ENCODE measurements at regions not wholly inside any gene's neighbourhood (a gene's known extent, or its start where the extent isn't known, plus 50 kb on each side); places are given as distances from the start of the nearest gene placed in this dataset.
"Not testable (repeated sequence)": the region's sequence is repeated elsewhere in the genome, so short reads cannot be mapped to it uniquely, and the experiment has no call there.

- H3K27ac Mint-ChIP-seq = no peak overlapping the region
- peaks cover 14% of the 10 kb centered on the region for H3K27me3 Mint-ChIP-seq
- H3K9me3 Mint-ChIP-seq = peaks cover 0 to 9% of the 10 kb centered on the region in 2 donors
- ATAC-seq (no peak), DNase-seq (no peak)
- no peaks in the 10 kb centered on the region for H3K4me1 Mint-ChIP-seq
- no peak overlapping the region for H3K4me3 Mint-ChIP-seq
Measured at GRCh38 chr12:131192951-131193350, 239.2 kb downstream of the ADGRD1 start.

DNA sequence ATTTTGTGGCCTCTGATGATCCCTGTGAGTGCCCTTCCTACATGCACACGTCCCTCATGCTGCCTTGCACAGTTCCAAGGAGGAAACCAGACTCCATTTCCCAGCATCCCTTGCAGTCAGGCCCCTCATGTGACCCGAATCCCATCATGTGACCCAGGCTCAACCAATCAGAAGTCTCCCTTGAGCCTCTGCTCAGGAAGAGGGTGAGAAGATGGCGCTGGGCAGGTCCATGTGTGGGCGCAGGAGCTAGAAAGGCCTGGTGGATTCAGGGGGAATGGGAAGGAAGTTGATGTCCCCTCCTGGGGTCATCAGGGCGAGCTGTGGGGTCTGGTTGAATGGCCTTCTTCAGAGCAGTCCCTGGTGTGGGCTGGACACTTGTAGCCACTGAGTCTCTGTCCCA is 240.5 kb downstream of the ADGRD1 start:
- Mint-ChIP-seq H3K4me1 (no peaks in the 10 kb centered on the region), H3K9me3 (peaks cover 0 to under 1% of the 10 kb centered on the region in 2 donors), H3K27me3 (peaks cover 14% of the 10 kb centered on the region), H3K4me3 (no peak overlapping the region), H3K27ac (no peak overlapping the region)
- no peak for ATAC-seq
- no peak for DNase-seq

DNA sequence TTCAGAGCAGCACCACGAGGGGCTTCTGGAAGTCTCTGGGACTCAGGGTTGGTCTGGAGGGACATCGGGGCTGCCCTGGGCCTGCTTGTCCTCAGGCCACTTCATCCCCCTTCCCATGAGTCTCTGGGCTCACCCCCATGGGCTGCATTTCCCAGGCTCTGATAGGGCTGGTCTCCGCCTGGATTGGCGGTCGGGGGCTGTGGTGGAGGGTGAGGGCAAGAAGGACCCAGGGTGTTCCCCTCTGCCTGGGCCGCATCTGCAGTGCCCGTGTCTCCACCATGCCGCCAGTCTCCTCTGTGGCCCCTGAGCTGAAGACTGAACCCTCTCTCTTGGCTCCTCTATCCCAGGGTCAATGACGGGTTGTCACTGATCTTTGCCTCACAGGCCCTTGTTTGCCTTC is 242.1 kb downstream of the ADGRD1 start:
- no peaks in the 10 kb centered on the region for H3K9me3 Mint-ChIP-seq
- no peak for DNase-seq
- peaks cover 14% of the 10 kb centered on the region for H3K27me3 Mint-ChIP-seq
- no peak for ATAC-seq
- no peak overlapping the region for H3K27ac Mint-ChIP-seq
- no peaks in the 10 kb centered on the region for H3K4me1 Mint-ChIP-seq
- no peak overlapping the region for H3K4me3 Mint-ChIP-seq

DNA sequence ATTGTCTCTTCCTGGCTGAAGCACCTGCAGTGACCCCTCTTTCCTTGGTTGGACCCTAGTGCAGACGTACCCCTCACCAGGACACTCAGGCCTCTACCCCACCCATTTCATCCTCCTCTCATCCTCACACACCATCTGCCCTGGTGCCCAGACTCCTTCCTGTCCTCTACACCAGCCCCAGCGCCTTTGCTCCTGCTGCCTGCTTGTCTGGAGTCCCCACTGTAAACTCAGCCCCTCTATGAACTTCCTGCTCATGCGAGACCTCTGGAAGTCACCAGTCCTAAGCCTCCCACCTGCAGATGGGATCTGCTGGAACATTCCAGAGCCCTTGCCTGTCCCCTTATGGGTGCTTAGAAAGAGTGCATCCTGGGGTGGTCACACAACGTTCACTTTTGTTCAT is 242.5 kb downstream of the ADGRD1 start:
- H3K27ac Mint-ChIP-seq = no peak overlapping the region
- DNase-seq = no peak
- H3K4me1 Mint-ChIP-seq = no peaks in the 10 kb centered on the region
- ATAC-seq = no peak
- H3K9me3 Mint-ChIP-seq = no peaks in the 10 kb centered on the region
- no peak overlapping the region for H3K4me3 Mint-ChIP-seq
- peaks cover 14% of the 10 kb centered on the region for H3K27me3 Mint-ChIP-seq

GRCh38 chr12:131197490-131197889 is 243.8 kb downstream of the ADGRD1 start:
- no peak overlapping the region for H3K27ac Mint-ChIP-seq
- DNase-seq (no peak), ATAC-seq (no peak)
- H3K27me3 Mint-ChIP-seq = peaks cover 14% of the 10 kb centered on the region
- no peak overlapping the region for H3K4me3 Mint-ChIP-seq
- no peaks in the 10 kb centered on the region for H3K4me1 Mint-ChIP-seq
- H3K9me3 Mint-ChIP-seq = no peaks in the 10 kb centered on the region

- DNase-seq = no peak
- Mint-ChIP-seq H3K27ac (no peak overlapping the region), H3K27me3 (no peaks in the 10 kb centered on the region), H3K4me1 (no peaks in the 10 kb centered on the region), H3K4me3 (no peak overlapping the region), H3K9me3 (no peaks in the 10 kb centered on the region)
- ATAC-seq = no peak
Measured at GRCh38 chr12:131199221-131199620, 245.5 kb downstream of the ADGRD1 start.

DNA sequence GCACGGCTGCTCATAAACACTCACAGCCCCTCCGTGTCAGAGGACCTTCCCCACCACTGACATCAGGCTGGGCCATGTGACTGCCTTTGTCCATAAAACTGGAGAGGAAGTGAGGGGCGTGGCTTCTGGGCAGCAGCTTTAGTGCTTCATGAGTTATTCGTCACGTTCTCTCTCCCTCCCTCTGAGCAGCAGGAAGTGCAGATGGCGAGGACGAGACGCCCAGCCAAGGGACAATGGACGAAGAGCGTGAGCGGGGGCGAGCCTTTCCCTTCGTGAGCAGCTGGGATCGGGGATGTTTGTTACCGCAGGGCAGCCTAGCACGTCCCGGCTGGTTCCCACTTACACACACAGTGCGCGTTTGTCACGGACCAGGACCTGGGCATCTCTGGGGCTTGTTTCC is 248.2 kb downstream of the ADGRD1 start:
- H3K4me1 Mint-ChIP-seq, DNase-seq, H3K27me3 Mint-ChIP-seq, H3K27ac Mint-ChIP-seq, H3K4me3 Mint-ChIP-seq, ATAC-seq, H3K9me3 Mint-ChIP-seq: not testable (repeated sequence)

- Mint-ChIP-seq H3K4me3 (no peak overlapping the region), H3K9me3 (no peaks in the 10 kb centered on the region), H3K27ac (no peak overlapping the region), H3K27me3 (no peaks in the 10 kb centered on the region), H3K4me1 (no peaks in the 10 kb centered on the region)
- ATAC-seq = no peak
- DNase-seq = no peak
Measured at GRCh38 chr12:131202592-131203378, 249.1 kb downstream of the ADGRD1 start.

GRCh38 chr12:131203666-131204415 is 250.1 kb downstream of the ADGRD1 start:
- Mint-ChIP-seq H3K27ac (peak overlapping the region in 1 of 2 donors; percentile 5), H3K9me3 (no peaks in the 10 kb centered on the region), H3K4me3 (no peak overlapping the region), H3K4me1 (no peaks in the 10 kb centered on the region), H3K27me3 (no peaks in the 10 kb centered on the region)
- DNase-seq = no peak
- no peak for ATAC-seq

GRCh38 chr12:131204416-131205274 is 250.9 kb downstream of the ADGRD1 start:
- H3K27me3 Mint-ChIP-seq = no peaks in the 10 kb centered on the region
- peaks cover 7% of the 10 kb centered on the region for H3K4me1 Mint-ChIP-seq
- no peak for ATAC-seq
- H3K4me3 Mint-ChIP-seq = no peak overlapping the region
- DNase-seq = no peak
- no peak overlapping the region for H3K27ac Mint-ChIP-seq
- no peaks in the 10 kb centered on the region for H3K9me3 Mint-ChIP-seq

DNA sequence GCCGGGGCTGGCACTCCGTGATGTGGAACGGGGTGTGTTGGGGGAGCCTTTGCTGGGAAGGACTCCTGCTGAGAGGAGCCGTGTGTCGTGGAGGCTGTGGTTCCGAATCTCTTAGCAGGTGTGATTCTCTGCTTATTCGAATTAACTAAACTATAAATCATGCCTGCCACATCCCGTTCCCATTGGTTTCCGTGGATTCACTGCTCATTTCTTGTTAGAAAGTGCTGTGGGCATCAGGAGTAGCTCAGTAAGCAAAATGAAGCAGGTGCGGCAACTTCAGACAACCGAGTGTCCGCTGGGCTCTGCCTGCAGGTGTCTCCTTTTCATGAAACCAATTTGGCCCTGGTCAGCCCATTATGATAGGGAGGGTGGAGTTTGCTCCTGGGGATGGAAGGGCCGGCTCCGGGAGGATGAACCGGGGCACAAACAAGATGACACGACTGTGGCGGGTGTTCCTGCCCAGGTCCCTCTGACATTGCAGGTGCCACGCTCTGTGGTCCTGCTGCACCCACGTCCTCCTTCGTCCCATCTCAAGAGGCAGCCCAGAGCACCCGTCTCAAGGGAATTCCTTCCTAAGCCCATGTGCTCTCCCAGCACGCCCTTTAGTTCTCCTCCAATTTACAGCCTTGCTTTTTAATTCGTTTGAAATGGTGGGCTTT is 251.7 kb downstream of the ADGRD1 start:
- H3K4me3 Mint-ChIP-seq, H3K27me3 Mint-ChIP-seq, H3K27ac Mint-ChIP-seq, DNase-seq, H3K9me3 Mint-ChIP-seq, ATAC-seq: not testable (repeated sequence)
- peaks cover 15% of the 10 kb centered on the region for H3K4me1 Mint-ChIP-seq

- not testable (repeated sequence) for DNase-seq, H3K27me3 Mint-ChIP-seq, H3K27ac Mint-ChIP-seq, ATAC-seq, H3K4me3 Mint-ChIP-seq, H3K9me3 Mint-ChIP-seq
- peaks cover 28% of the 10 kb centered on the region for H3K4me1 Mint-ChIP-seq
Measured at GRCh38 chr12:131206630-131207299, 253.1 kb downstream of the ADGRD1 start.

DNA sequence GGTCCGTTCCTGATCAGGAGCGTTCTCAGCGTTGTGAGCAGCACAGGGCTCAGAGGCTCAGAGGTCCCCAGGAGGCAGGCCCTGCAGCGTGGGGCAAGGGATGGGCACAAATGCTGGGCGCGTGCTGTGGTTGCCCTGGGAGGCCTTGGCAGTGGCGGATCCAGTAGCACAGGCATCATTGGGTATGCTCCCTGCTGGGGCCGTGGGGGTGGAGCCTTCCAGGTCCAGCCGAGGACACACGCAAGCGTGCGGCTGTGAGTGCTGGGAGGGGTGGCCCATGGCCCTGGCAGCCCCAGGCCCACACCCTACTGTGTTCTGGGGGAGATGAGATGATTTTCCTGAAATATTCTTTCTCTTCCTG is 253.6 kb downstream of the ADGRD1 start:
- H3K9me3 Mint-ChIP-seq, H3K27ac Mint-ChIP-seq, H3K4me3 Mint-ChIP-seq, H3K27me3 Mint-ChIP-seq, ATAC-seq, DNase-seq: not testable (repeated sequence)
- peaks cover 33% of the 10 kb centered on the region for H3K4me1 Mint-ChIP-seq

DNA sequence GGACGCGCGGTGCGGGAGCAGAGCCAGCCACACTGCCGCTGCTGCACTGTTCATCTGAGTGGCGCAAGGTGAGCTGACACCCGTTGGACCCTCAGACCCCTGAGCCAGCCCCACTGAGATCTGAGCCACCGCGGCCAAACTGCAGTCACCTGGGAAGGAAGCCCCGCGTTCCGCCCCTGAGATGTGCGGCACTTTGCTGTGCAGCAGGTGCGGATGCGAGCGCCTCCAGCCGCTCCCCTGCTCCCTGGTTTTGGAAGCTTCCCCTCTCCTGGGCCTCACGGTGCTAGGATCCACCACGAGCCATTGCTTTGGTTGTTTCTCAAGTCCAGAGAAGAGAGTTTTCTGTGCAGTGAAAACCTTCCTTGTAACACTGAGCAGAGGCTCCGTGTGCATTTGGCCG is 254.1 kb downstream of the ADGRD1 start:
- not testable (repeated sequence) for DNase-seq, H3K27me3 Mint-ChIP-seq, H3K9me3 Mint-ChIP-seq, ATAC-seq, H3K4me3 Mint-ChIP-seq, H3K27ac Mint-ChIP-seq
- H3K4me1 Mint-ChIP-seq = peaks cover 33% of the 10 kb centered on the region

DNA sequence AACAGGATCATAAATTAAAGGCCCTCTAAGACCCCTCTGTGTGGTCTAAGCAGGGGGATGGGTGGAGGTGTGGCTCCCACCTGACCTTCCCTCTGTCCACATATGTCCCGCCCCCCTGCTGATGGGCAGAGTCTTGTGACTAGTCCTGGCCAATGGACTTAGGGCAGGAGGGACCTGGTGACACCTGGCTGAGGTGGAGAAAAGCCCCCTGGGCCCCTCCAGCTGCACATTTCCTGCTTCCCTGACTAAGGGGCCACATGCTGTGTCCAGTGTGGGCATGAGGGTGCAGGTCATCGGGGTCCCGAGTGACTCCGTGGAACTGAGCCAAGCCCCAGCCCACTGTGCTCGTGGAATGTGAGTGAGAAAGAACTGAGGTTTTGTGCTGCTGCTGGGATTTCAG is 254.7 kb downstream of the ADGRD1 start:
- DNase-seq = no peak
- Mint-ChIP-seq H3K4me1 (peaks cover 33% of the 10 kb centered on the region), H3K27ac (no peak overlapping the region), H3K4me3 (no peak overlapping the region), H3K27me3 (peaks cover 7% of the 10 kb centered on the region), H3K9me3 (peaks cover 9 to 10% of the 10 kb centered on the region in 2 donors)
- ATAC-seq = no peak
